Neuron (in vitro differentiated cells): ENCODE measurements at regions not wholly inside any gene's neighbourhood (a gene's known extent, or its start where the extent isn't known, plus 50 kb on each side); places are given as distances from the start of the nearest gene placed in this dataset.
"Not testable (repeated sequence)": the region's sequence is repeated elsewhere in the genome, so short reads cannot be mapped to it uniquely, and the experiment has no call there.

Experiments used
- H2AFZ ChIP-seq: one replicate; pipeline ENCODE4 v1.6.1; 2013; ENCODE audit warnings: low read depth, mild to moderate bottlenecking, inconsistent platforms, low read length, moderate library complexity
- H3K27me3 ChIP-seq: one replicate; pipeline ENCODE4 v1.6.1; 2013; ENCODE audit warnings: low read length; ENCODE audit not compliant: insufficient read depth
- H3K36me3 ChIP-seq: one replicate; pipeline ENCODE4 v1.6.1; 2013; ENCODE audit warnings: low read length; ENCODE audit not compliant: insufficient read depth
- H3K4me1 ChIP-seq: one replicate; pipeline ENCODE4 v1.6.1; 2013; ENCODE audit warnings: low read length; ENCODE audit not compliant: insufficient read depth
- H3K4me3 ChIP-seq: 2 replicates; pipeline ENCODE4 v1.5.1; 2013; ENCODE audit warnings: mild to moderate bottlenecking, low read length, moderate library complexity
- H3K9me3 ChIP-seq: one replicate; pipeline ENCODE4 v1.6.1; 2013; ENCODE audit warnings: low read length

- H2AFZ ChIP-seq, H3K4me3 ChIP-seq, H3K27me3 ChIP-seq, H3K36me3 ChIP-seq, H3K4me1 ChIP-seq, H3K9me3 ChIP-seq: not testable (repeated sequence)
These were observed 306.7 kb downstream of the CCDC74A start for GRCh38 chr2:131834203-131835020.

GRCh38 chr2:131835022-131835421 is 307.3 kb downstream of the CCDC74A start:
- not testable (repeated sequence) for H3K4me3 ChIP-seq, H3K4me1 ChIP-seq, H3K9me3 ChIP-seq, H2AFZ ChIP-seq, H3K27me3 ChIP-seq, H3K36me3 ChIP-seq

- no peak overlapping the region for H3K4me3 ChIP-seq
- H3K36me3 ChIP-seq = no peaks in the 10 kb centered on the region
- no peak overlapping the region for H2AFZ ChIP-seq
- H3K9me3 ChIP-seq = no peaks in the 10 kb centered on the region
- H3K4me1 ChIP-seq = no peaks in the 10 kb centered on the region
- H3K27me3 ChIP-seq = no peaks in the 10 kb centered on the region
These were observed 308.0 kb downstream of the CCDC74A start for GRCh38 chr2:131835621-131836091.

- not testable (repeated sequence) for H3K4me3 ChIP-seq, H3K36me3 ChIP-seq, H2AFZ ChIP-seq, H3K9me3 ChIP-seq, H3K4me1 ChIP-seq, H3K27me3 ChIP-seq
These were observed 308.4 kb downstream of the CCDC74A start for GRCh38 chr2:131836116-131836515.

GRCh38 chr2:131844044-131844443 is 316.4 kb downstream of the CCDC74A start:
- not testable (repeated sequence) for H3K36me3 ChIP-seq, H3K9me3 ChIP-seq, H3K27me3 ChIP-seq, H3K4me3 ChIP-seq, H2AFZ ChIP-seq, H3K4me1 ChIP-seq

- H2AFZ ChIP-seq, H3K36me3 ChIP-seq, H3K4me3 ChIP-seq, H3K27me3 ChIP-seq, H3K4me1 ChIP-seq, H3K9me3 ChIP-seq: not testable (repeated sequence)
These were observed 305.6 kb downstream of the ANKRD30BL start for GRCh38 chr2:131856202-131856601.

- not testable (repeated sequence) for H3K4me1 ChIP-seq, H3K36me3 ChIP-seq, H3K4me3 ChIP-seq
These were observed 303.6 kb downstream of the ANKRD30BL start for GRCh38 chr2:131858197-131858596.

More at GRCh38 chr2:131858197-131858596, 303.6 kb downstream of the ANKRD30BL start:
- not testable (repeated sequence) for H3K27me3 ChIP-seq, H3K9me3 ChIP-seq, H2AFZ ChIP-seq
